GM12892 (cell line): ENCODE measurements at regions not wholly inside any gene's neighbourhood (a gene's known extent, or its start where the extent isn't known, plus 50 kb on each side); places are given as distances from the start of the nearest gene placed in this dataset.

Experiments used
- DNase-seq: peaks from one replicate; pipeline ENCODE4 v3.0.0; 2011; ENCODE audit not compliant: insufficient read length
- FAIRE-seq: peaks from 2 replicates; lab custom pipeline; 2011; peaks lifted over from hg19 to GRCh38; lab: Jason Lieb, UNC
- POLR2A ChIP-seq: IDR thresholded peaks from 2 replicates; pipeline ENCODE4 v1.6.1; 2011; ENCODE audit warnings: low read depth, low read length, control low read depth
- POLR2AphosphoS5 ChIP-seq: IDR thresholded peaks from 2 replicates; pipeline ENCODE4 v1.6.1; 2011; ENCODE audit warnings: low read depth, low read length, control low read depth
- TAF1 ChIP-seq: IDR thresholded peaks from 2 replicates; pipeline ENCODE4 v1.6.1; 2011; ENCODE audit warnings: low read depth, mild to moderate bottlenecking, control low read depth, low read length, borderline replicate concordance

DNA sequence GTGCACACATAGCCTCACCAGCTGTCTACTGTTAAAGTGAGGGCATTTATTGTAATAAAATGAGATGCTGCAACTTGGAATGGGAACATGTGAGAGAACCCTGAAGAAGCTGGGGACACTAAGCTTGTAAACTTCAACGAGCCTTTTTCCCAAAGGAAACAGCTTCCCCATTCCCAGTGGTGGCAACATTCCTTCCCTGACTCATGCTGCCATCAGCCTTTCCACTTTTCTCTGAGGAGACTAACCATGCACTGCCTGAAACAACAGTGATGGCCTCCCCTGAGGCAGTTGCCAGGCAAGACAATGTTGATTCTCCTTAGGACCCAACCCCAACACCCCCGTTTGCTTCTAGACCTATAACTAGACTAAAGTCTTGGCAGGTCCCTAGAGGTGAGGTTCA, 928.3 kb downstream of the GLUD2 start:
- no peak for FAIRE-seq
- no peak for TF ChIP-seq POLR2AphosphoS5
- TF ChIP-seq POLR2A: no peak

DNA sequence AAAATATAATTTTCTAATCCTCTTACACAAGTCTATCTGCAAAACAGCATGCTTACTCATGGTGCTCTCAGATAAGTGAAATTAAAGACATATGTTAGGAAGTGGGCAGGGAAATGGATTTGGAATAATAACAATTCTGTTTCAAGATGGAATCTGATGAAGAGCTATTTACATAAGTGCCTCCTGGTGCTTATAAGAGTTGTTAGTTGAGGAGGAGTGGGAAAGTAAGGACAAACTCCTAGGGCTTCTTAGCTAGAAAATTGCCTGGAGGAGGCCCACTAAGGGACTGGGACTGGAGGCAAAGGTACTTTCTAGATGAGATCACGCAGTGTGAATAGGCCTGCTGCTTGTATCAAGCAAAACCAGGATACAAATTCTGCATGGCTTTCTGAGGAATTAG, 939.8 kb downstream of the GLUD2 start:
- DNase-seq: no peak
- TF ChIP-seq POLR2AphosphoS5: no peak
- TF ChIP-seq TAF1: no peak
- TF ChIP-seq POLR2A: no peak
- no peak for FAIRE-seq

More for the DNA sequence above, 928.3 kb downstream of the GLUD2 start:
- no peak for DNase-seq

DNA sequence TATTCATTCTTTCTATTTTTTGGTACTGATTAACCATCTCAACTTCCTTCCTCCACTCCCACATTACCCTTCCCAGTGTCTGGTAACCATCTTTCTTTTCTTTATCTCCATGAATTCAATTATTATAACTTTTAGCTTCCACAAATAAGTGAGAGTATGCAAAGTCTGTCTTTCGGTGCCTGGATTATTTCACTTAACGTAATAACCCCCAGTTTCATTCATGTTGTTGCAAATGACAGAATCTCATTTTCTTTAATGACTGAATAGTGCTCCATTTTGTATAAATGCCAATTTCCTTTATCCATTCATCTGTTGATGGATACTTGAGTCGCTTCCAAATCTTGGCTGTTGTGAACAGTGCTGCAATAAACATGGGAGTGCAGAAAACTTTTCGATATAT, 940.4 kb downstream of the GLUD2 start:
- DNase-seq (no peak), FAIRE-seq (no peak)
- TF ChIP-seq POLR2AphosphoS5 (no peak), POLR2A (no peak), TAF1 (no peak)

DNA sequence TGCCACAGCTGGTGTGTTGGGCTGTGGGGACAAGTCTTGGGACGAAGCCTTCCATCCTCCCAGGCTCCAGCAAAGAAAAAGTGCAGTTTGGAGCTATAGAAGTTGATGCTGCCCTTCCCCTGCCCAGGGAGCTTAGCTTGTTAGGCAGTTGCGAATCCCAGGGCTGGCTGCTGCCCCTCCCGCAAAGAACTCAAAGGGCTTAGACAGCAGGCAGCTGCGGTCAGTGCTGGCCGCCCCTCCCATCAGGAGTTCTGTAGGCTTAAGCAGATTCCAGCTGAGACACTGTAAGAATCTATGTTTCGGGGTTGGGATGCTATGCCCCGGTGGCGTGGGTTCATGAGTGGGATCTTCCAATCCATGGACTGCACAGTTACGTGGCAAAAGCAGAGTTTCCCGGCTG, 956.7 kb downstream of the GLUD2 start:
- TF ChIP-seq POLR2A (no peak), POLR2AphosphoS5 (no peak), TAF1 (no peak)
- FAIRE-seq: no peak

DNA sequence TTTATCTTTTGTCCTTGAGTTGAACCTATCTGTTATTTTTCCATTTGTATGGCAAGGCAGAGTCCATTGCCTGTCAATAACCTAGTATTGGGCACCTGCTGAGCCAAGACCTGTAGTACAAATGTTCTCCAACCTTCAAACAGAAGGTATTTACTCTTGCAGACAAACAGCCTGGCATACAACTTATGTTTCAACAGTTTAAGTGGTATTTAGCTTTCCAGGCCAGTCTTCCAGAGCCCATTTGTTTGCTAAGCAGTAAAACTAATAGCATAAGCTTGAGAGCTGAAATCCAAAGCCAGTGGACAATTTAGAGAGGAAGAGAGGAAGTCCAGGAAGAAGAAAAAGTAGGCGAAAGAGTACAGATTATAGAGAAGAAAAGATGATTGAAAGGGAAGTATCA, 979.3 kb downstream of the GLUD2 start:
- FAIRE-seq: no peak
- TF ChIP-seq POLR2A (no peak), TAF1 (no peak), POLR2AphosphoS5 (no peak)
- DNase-seq: no peak

More for the DNA sequence above, 956.7 kb downstream of the GLUD2 start:
- no peak for DNase-seq

DNA sequence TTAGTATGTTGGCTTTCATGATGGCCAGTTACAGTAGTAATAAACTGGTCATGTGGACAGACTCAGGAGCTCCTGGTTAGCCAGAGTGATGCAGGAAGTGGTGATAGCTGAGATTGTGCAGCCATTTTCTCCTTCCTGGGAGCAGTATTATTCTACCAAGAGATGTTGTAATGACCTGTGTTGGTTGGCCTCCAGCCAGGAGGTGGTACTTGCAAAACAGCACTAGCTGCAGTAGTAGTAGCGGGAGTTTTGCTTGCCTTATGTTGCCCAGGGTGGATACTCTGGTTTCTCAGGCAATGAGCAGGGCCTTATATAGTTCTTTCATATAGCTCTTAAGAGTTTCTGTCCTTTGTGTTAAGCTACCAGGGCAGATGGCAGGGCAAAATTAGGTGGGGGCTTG, 998.8 kb downstream of the GLUD2 start:
- DNase-seq: no peak
- no peak for FAIRE-seq
- TF ChIP-seq POLR2AphosphoS5 (no peak), TAF1 (no peak), POLR2A (no peak)

DNA sequence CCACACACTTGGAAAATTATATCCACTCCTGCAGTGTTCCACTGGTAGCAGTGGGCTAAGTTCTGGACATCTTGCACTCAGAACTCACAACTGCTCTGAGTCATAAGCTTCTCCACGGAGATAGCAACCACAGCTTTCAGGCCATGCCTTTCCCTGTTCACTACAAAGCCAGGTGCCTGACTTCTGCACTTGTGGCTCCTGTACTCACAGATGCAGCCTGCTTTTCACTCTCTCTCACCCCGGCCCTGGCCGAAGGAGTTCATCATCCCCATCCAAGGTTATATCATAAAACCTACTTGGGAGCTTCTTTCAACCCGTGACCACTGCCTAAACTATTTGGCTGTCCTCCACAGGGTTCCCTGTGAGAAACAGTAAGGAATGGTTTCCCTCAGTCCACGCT, 999.4 kb downstream of the GLUD2 start:
- FAIRE-seq (no peak), DNase-seq (no peak)
- no peak for TF ChIP-seq POLR2AphosphoS5
- no peak for TF ChIP-seq TAF1
- TF ChIP-seq POLR2A: no peak

DNA sequence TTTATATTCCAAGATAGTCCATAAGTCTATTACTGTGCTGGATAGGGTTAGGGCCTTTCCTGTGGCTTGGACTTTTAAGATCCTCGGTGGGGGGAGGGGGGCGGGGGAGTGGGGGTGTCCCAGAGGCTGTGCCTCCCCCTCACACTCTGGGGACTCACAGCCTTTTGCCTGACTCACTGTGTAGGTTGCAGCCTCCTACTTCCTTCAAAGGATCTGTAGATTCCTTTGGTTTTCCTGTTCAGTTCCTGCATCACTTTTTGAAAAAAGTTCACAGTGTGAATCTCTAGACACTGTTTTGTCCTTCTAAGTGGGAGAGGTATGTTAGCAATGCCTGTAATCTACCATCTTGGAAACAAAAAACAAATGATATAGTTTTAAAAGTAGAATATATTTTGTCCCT, 999.9 kb downstream of the GLUD2 start:
- TF ChIP-seq POLR2A: no peak
- TF ChIP-seq TAF1: no peak
- TF ChIP-seq POLR2AphosphoS5: no peak
- no peak for DNase-seq
- no peak for FAIRE-seq

DNA sequence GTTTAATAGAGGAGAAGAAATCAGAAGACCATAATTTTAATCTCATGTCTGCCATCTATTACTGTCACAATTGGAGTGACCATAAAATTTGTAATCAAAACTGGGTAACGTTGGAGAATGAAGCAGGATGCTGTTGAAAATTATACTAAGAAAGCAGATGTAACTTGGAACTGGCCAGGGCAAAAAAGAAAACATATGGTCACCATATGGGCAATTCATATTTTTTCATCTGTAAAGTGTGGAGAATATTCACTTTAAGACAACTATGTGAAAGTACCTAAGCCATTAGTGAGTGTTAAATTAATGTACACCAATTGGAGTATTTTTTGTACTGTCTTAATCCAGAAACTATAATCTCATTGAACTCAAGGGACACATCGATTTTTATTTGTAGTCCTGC, 1008.0 kb downstream of the GLUD2 start:
- DNase-seq (no peak), FAIRE-seq (no peak)
- no peak for TF ChIP-seq TAF1
- no peak for TF ChIP-seq POLR2A
- no peak for TF ChIP-seq POLR2AphosphoS5

DNA sequence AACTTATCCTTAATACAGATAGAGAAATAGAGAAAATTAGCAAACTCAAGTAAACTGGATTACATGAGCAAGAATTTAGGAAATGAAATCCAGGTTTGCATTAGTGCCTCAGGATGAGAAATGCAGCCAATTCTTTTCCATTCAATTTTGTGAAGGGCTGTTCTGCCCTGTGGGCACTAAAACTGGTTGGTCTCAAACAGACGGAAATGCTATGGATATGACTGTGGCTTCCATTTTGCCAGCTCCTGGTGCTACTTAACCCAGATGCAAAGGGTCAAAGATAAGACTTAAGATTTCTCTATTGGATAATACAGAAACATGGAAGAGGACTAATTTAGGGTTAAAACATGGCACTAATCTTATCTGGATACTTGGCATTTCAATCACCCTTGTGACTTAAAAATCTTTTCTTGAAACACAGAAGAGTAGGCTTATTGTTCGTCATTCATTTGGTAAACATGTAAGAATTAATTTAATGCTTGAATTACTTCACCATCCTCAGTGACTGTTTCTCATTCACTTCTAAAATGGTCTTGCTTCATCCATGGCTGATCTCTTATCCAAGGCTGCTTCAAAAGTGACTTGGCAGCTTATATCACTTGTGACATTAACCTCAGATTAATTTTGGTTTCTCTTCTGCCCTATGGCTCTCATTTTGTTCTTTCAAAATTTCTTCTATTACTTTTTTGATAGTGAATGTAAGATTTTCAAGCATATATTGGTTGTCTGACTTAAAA, 1008.7 kb downstream of the GLUD2 start:
- FAIRE-seq (no peak), DNase-seq (no peak)
- TF ChIP-seq POLR2AphosphoS5 (no peak), POLR2A (no peak), TAF1 (no peak)

DNA sequence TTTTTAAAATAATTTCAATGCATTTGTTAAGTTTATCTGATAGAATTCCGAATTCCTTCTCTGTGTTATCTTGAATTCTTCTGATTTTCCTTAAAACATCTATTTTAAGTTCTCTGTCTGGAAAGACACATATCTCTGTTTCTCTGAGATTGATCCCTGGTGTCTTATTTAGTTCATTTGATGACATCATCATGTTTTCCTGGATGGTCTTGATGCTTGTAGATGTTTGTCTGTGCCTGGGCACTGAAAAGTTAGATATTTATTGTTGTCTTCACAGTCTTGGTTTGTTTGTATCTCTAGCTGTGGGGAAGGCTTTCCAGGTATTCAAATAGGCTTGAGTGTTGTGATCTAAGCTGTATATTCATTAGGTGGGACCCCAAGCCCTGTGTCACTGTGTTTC, 1028.8 kb downstream of the GLUD2 start:
- DNase-seq: no peak

DNA sequence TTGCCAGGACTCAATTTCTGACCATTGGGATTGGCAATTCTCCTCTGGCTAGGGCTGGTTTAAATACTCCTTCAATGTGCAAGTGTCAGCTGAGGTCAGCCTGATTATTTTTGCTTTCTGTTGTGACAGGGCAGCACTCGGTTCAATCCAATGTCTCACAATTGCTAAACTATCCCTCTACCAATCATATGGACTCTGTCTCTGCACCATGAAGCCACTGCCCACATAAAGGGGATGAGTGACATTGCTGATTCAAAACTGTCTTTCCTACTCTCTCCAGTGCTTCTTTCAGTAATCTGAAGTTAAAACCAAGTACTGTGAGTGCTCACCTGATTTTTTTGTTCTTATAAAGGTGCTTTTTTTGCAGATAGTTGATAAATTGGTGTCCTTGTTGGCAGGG, 1030.7 kb downstream of the GLUD2 start:
- no peak for FAIRE-seq
- TF ChIP-seq TAF1: no peak
- no peak for TF ChIP-seq POLR2A
- no peak for TF ChIP-seq POLR2AphosphoS5
- no peak for DNase-seq

More for the DNA sequence above, 1028.8 kb downstream of the GLUD2 start:
- TF ChIP-seq POLR2A (no peak), TAF1 (no peak), POLR2AphosphoS5 (no peak)
- no peak for FAIRE-seq

DNA sequence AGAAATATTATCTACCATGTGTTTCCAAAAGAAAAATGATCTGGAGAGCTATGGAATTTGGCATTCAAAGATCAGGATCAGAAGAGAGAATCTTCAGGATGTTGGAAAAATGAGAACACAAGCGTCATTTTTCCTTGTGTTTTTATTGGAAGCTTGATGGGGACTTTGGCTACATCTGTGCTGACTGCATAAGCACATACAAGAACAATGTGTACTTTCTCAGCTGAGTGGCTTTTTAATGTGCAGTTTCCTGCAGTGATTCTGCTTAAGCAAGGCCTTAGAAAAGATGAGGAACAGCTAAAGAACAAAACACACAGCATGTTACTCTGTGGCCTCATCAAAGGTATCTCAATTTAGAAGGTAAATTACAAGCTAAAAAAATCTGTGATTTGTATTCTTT, 1039.9 kb downstream of the GLUD2 start:
- FAIRE-seq: no peak
- no peak for TF ChIP-seq TAF1
- no peak for TF ChIP-seq POLR2A
- TF ChIP-seq POLR2AphosphoS5: no peak
- no peak for DNase-seq
